HG02623 (cell line): ENCODE measurements at regions not wholly inside any gene's neighbourhood (a gene's known extent, or its start where the extent isn't known, plus 50 kb on each side); places are given as distances from the start of the nearest gene placed in this dataset.
"Not testable (repeated sequence)": the region's sequence is repeated elsewhere in the genome, so short reads cannot be mapped to it uniquely, and the experiment has no call there.

ENCODE experiments used
- ATAC-seq: cut with Tn5 transposase; IDR thresholded peaks from one replicate; pipeline ENCODE4 v1.9.1; 2021; ENCODE audit warnings: moderate library complexity; ENCODE audit not compliant: unreplicated experiment

- no peak for ATAC-seq
Measured at GRCh38 chr14:92223025-92223424, 99.9 kb upstream of the SLC24A4 start.

- no peak for ATAC-seq
Measured at GRCh38 chr14:92224358-92224954, 98.5 kb upstream of the SLC24A4 start.

GRCh38 chr14:92225731-92226130 is 97.2 kb upstream of the SLC24A4 start:
- no peak for ATAC-seq

- not testable (repeated sequence) for ATAC-seq
Measured at GRCh38 chr14:92226166-92226565, 96.8 kb upstream of the SLC24A4 start.

GRCh38 chr14:92236243-92236900 is 86.6 kb upstream of the SLC24A4 start:
- no peak for ATAC-seq

- no peak for ATAC-seq
Measured at GRCh38 chr14:92240658-92241057, 82.3 kb upstream of the SLC24A4 start.

- no peak for ATAC-seq
Measured at GRCh38 chr14:92241966-92242595, 80.9 kb upstream of the SLC24A4 start.

GRCh38 chr14:92244805-92245204 is 78.2 kb upstream of the SLC24A4 start:
- ATAC-seq = no peak

GRCh38 chr14:92247341-92247740 is 75.6 kb upstream of the SLC24A4 start:
- ATAC-seq = no peak

GRCh38 chr14:92247947-92248346 is 75.0 kb upstream of the SLC24A4 start:
- ATAC-seq = no peak

GRCh38 chr14:92248696-92249095 is 74.3 kb upstream of the SLC24A4 start:
- no peak for ATAC-seq

- ATAC-seq = not testable (repeated sequence)
Measured at GRCh38 chr14:92250366-92250765, 72.6 kb upstream of the SLC24A4 start.

- no peak for ATAC-seq
Measured at GRCh38 chr14:92252323-92252722, 70.6 kb upstream of the SLC24A4 start.

GRCh38 chr14:92253381-92253894 is 69.5 kb upstream of the SLC24A4 start:
- ATAC-seq = no peak

- no peak for ATAC-seq
Measured at GRCh38 chr14:92254786-92255185, 68.2 kb upstream of the SLC24A4 start.

- no peak for ATAC-seq
Measured at GRCh38 chr14:92258934-92259333, 64.0 kb upstream of the SLC24A4 start.

GRCh38 chr14:92259613-92260357 is 63.2 kb upstream of the SLC24A4 start:
- peak; percentile 69 for ATAC-seq

GRCh38 chr14:92263681-92264080 is 59.3 kb upstream of the SLC24A4 start:
- no peak for ATAC-seq

GRCh38 chr14:92264195-92264594 is 58.8 kb upstream of the SLC24A4 start:
- no peak for ATAC-seq

GRCh38 chr14:92266216-92266615 is 56.7 kb upstream of the SLC24A4 start:
- ATAC-seq = no peak
